MCF 10A (cell line): ENCODE measurements at regions not wholly inside any gene's neighbourhood (a gene's known extent, or its start where the extent isn't known, plus 50 kb on each side); places are given as distances from the start of the nearest gene placed in this dataset.

ENCODE experiments used
- BruUV-seq: library from RNA; stranded (reverse); fragments of 400-500 nt; replicated peaks from 2 replicates; lab custom pipeline; 2021; lab: Mats Ljungman, UMichigan
- CTCF ChIA-PET: fragments of 300-600 bp; sonication (Branson Sonifier 250); formaldehyde crosslinking; extraction: SDS; loops from one replicate; lab custom pipeline; 2021; ENCODE audit warnings: antibody characterized with exemption, inconsistent platforms; lab: Yijun Ruan, JAX
- POLR2A ChIA-PET: fragments of 300-600, 350-650 bp; sonication (Branson Sonifier 250); formaldehyde crosslinking; extraction: SDS; loops from one replicate; lab custom pipeline; 2020; ENCODE audit warnings: antibody characterized with exemption, inconsistent platforms; lab: Yijun Ruan, JAX
- DNase-seq: peaks from one replicate; pipeline ENCODE4 v3.0.0-alpha.2; 2018; ENCODE audit not compliant: unreplicated experiment
- H3K27ac Mint-ChIP-seq: one replicate; pipeline ENCODE4 v1.8.0; 2022; ENCODE audit warnings: mild to moderate bottlenecking, low read depth, mixed read lengths; ENCODE audit not compliant: unreplicated experiment
- H3K27me3 Mint-ChIP-seq: one replicate; pipeline ENCODE4 v1.8.0; 2022; ENCODE audit warnings: mixed read lengths; ENCODE audit not compliant: insufficient read depth, unreplicated experiment
- H3K36me3 Mint-ChIP-seq: one replicate; pipeline ENCODE4 v1.8.0; 2022; ENCODE audit warnings: mild to moderate bottlenecking, moderate library complexity, mixed read lengths; ENCODE audit not compliant: insufficient read depth, unreplicated experiment
- H3K4me1 Mint-ChIP-seq: one replicate; pipeline ENCODE4 v1.8.0; 2022; ENCODE audit warnings: mixed read lengths; ENCODE audit not compliant: insufficient read depth, unreplicated experiment
- H3K4me3 Mint-ChIP-seq: one replicate; pipeline ENCODE4 v1.8.0; 2022; ENCODE audit warnings: mild to moderate bottlenecking, moderate library complexity, mixed read lengths; ENCODE audit not compliant: unreplicated experiment
- H3K9me3 Mint-ChIP-seq: one replicate; pipeline ENCODE4 v1.8.0; 2022; ENCODE audit warnings: mixed read lengths; ENCODE audit not compliant: unreplicated experiment
- CTCF ChIP-seq: fragments of 200-600 bp; IDR thresholded peaks from one replicate; pipeline ENCODE4 v1.8.0; 2022; ENCODE audit warnings: antibody characterized with exemption, mild to moderate bottlenecking; ENCODE audit not compliant: unreplicated experiment
- intact Hi-C: fragments of 100-400 bp; cut with micrococcal nuclease; formaldehyde crosslinking; loops from 2 replicates; pipeline ENCODE4 v1.14.1; 2022

- H3K4me3 Mint-ChIP-seq = no peak overlapping the region
- DNase-seq = no peak
- CTCF ChIA-PET = no interaction called here
- H3K27ac Mint-ChIP-seq = no peak overlapping the region
- peaks cover 13% of the 10 kb centered on the region for H3K27me3 Mint-ChIP-seq
- H3K9me3 Mint-ChIP-seq = no peaks in the 10 kb centered on the region
- H3K36me3 Mint-ChIP-seq = no peaks in the 10 kb centered on the region
- BruUV-seq = no TSS peak
- intact Hi-C loops = no loop called here
- no peaks in the 10 kb centered on the region for H3K4me1 Mint-ChIP-seq
- POLR2A ChIA-PET = no interaction called here
- TF ChIP-seq CTCF = no peak
These were observed 250.5 kb upstream of the SKOR2 start for GRCh38 chr18:47501946-47502345.

GRCh38 chr18:47500930-47501329 lies 249.5 kb upstream of the SKOR2 start:
- Mint-ChIP-seq H3K4me1 (no peaks in the 10 kb centered on the region), H3K4me3 (no peak overlapping the region), H3K36me3 (no peaks in the 10 kb centered on the region), H3K27me3 (peaks cover 13% of the 10 kb centered on the region), H3K27ac (no peak overlapping the region), H3K9me3 (no peaks in the 10 kb centered on the region)
- intact Hi-C loops = no loop called here
- TF ChIP-seq CTCF = no peak
- DNase-seq = no peak
- CTCF ChIA-PET = no interaction called here
- no TSS peak for BruUV-seq
- POLR2A ChIA-PET = no interaction called here

- intact Hi-C loops = no loop called here
- Mint-ChIP-seq H3K4me1 (no peaks in the 10 kb centered on the region), H3K4me3 (no peak overlapping the region), H3K27me3 (no peaks in the 10 kb centered on the region), H3K27ac (no peak overlapping the region), H3K36me3 (no peaks in the 10 kb centered on the region), H3K9me3 (no peaks in the 10 kb centered on the region)
- ChIA-PET POLR2A (no interaction called here), CTCF (no interaction called here)
- TF ChIP-seq CTCF = no peak
- no TSS peak for BruUV-seq
- DNase-seq = no peak
These were observed 241.2 kb upstream of the SKOR2 start for GRCh38 chr18:47492691-47493090.

- H3K27ac Mint-ChIP-seq = no peak overlapping the region
- CTCF ChIA-PET = interaction anchor here (0.6 kb wide), 1 partner anchor 281 kb away, joined by 4 read pairs; no protein-coding TSS in a partner anchor
- H3K27me3 Mint-ChIP-seq = no peaks in the 10 kb centered on the region
- no peak overlapping the region for H3K4me3 Mint-ChIP-seq
- H3K4me1 Mint-ChIP-seq = no peaks in the 10 kb centered on the region
- no peaks in the 10 kb centered on the region for H3K36me3 Mint-ChIP-seq
- BruUV-seq = no TSS peak
- peak; percentile 33 for DNase-seq
- POLR2A ChIA-PET = no interaction called here
- intact Hi-C loops = no loop called here
- TF ChIP-seq CTCF = no peak
- no peaks in the 10 kb centered on the region for H3K9me3 Mint-ChIP-seq
These were observed 239.4 kb upstream of the SKOR2 start for GRCh38 chr18:47490882-47491281.
